ENCODE measurements at regions not wholly inside any gene's neighbourhood (a gene's known extent, or its start where the extent isn't known, plus 50 kb on each side); places are given as distances from the start of the nearest gene placed in this dataset.

- Histone ChIP-seq H3K27ac (no peak overlapping the region), H3F3A (ENCODE audit: insufficient read depth, low read depth) (no peaks in the 10 kb centered on the region), H2AFZ (no peak overlapping the region), H3K9me3 (ENCODE audit: insufficient read depth, low read depth) (no peaks in the 10 kb centered on the region), H4K20me1 (ENCODE audit: insufficient read depth) (no peaks in the 10 kb centered on the region), H3K36me3 (ENCODE audit: low read depth) (no peaks in the 10 kb centered on the region), H3K4me1 (replicated peaks; ENCODE audit: insufficient read depth) (no peaks in the 10 kb centered on the region), H3K9me2 (ENCODE audit: insufficient read depth) (no peaks in the 10 kb centered on the region), H3K27me3 (ENCODE audit: insufficient read depth, low read depth) (no peaks in the 10 kb centered on the region), H3K79me2 (ENCODE audit: low read depth) (no peaks in the 10 kb centered on the region), H3K4me2 (no peak overlapping the region), H3K4me3 (no peak overlapping the region)
- ChIA-PET CTCF (no interaction called here), POLR2A (ENCODE audit: unreplicated experiment) (no interaction called here)
- intact Hi-C loops (cut with micrococcal nuclease; ENCODE audit: unreplicated experiment) = no loop called here
- no TSS peak for BruUV-seq (replicated peaks)
- TF ChIP-seq CTCF (conservative IDR thresholded peaks at IDR 0.05) = no peak
- TF ChIP-seq EZH2 (IDR thresholded peaks at IDR 0.05; ENCODE audit: low read depth) = no peak
- DNase-seq = no peak
Measured at GRCh38 chr11:33941637-33942160, 49.8 kb upstream of the LMO2 start.
